Small intestine (tissue), 7 donors: ENCODE measurements at regions not wholly inside any gene's neighbourhood (a gene's known extent, or its start where the extent isn't known, plus 50 kb on each side); places are given as distances from the start of the nearest gene placed in this dataset.

Source experiments
- DNase-seq, 2 donors: peaks; one replicate each; pipeline versions ENCODE4 v3.0.0 to v3.0.0-alpha.2; 2013
- FAIRE-seq: peaks from 2 replicates; lab custom pipeline; 2012; peaks lifted over from hg19 to GRCh38; lab: Jason Lieb, UNC
- H3K27ac ChIP-seq, 3 donors: one replicate each; pipeline ENCODE4 v1.5.1; 2013; ENCODE audit warnings: low read length in 2 of 3, mild to moderate bottlenecking in 2 of 3, control low read depth in 1 of 3, inconsistent platforms in 1 of 3, low read depth in 1 of 3, moderate library complexity in 1 of 3
- H3K27me3 ChIP-seq, 3 donors: one replicate each; pipeline ENCODE4 v1.6.1; 2013; ENCODE audit warnings: low read length in 3 of 3, inconsistent platforms in 1 of 3; ENCODE audit not compliant: control insufficient read depth in 3 of 3, insufficient read depth in 3 of 3
- H3K36me3 ChIP-seq, 3 donors: one replicate each; pipeline ENCODE4 v1.6.1; 2013; ENCODE audit warnings: low read length in 3 of 3, inconsistent platforms in 1 of 3, low read depth in 1 of 3, mild to moderate bottlenecking in 1 of 3, moderate library complexity in 1 of 3; ENCODE audit not compliant: control insufficient read depth in 3 of 3, insufficient read depth in 2 of 3
- H3K4me1 ChIP-seq, 3 donors: one replicate each; pipeline ENCODE4 v1.6.1; 2013; ENCODE audit warnings: low read length in 2 of 3, inconsistent platforms in 1 of 3, low read depth in 1 of 3, mild to moderate bottlenecking in 1 of 3, moderate library complexity in 1 of 3; ENCODE audit not compliant: control insufficient read depth in 3 of 3, insufficient read depth in 2 of 3
- H3K4me3 ChIP-seq, 3 donors: one replicate each; pipeline ENCODE4 v1.5.1; 2013; ENCODE audit warnings: low read length in 3 of 3, control low read depth in 1 of 3, inconsistent platforms in 1 of 3, low read depth in 1 of 3, mild to moderate bottlenecking in 1 of 3, moderate library complexity in 1 of 3
- H3K9me3 ChIP-seq, 2 donors: one replicate each; pipeline ENCODE4 v1.6.1; 2013; ENCODE audit warnings: low read depth in 1 of 2, low read length in 1 of 2; ENCODE audit not compliant: control insufficient read depth in 2 of 2, insufficient read depth in 1 of 2
- WGBS, 3 donors: extraction: QIAGEN DNeasy Blood & Tissue Kit; methylation state at CpG; one replicate each; pipeline ENCODE4 v1.1.7; 2013; 5-methylcytosine and 5-hydroxymethylcytosine counted together
- donor health status: healthy with polysubstance abuse.
- donor health status: control.
- donor health status: control.
- donor health status: Bipolar disorder and iron deficiency.
- donor health status: healthy.

DNA sequence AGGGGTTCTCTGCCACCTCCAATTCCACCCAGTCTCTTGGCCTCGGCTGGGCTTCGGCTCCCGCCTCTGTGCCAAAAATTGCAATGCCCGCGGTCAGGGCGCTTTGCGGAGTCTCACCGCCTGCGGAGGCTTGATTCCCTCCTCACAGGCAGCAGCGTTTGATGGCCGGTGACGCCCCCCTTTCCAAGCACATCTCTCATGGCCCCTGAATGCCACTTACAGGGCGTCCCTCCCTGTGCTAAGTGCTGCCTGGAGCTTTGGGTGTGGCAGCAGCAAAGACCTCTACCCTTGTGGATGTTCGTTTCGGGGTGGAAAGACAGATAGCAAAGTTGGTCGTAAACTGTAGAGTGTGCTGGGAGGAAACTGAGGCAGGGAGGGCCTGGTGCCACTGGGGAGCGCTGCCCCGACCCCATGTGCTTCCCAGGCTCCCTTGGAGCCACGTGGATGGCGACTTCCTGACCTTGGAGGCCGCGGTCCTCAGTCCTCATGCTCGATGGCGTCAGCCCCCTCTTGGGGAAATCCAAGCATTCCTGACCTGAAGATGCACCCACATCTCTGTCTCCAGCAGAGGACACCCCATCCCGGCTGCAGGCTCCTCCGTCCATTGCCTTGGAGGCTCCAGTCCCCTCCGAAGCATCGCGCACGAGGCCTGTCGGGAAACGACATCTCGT, 249.2 kb upstream of the IRX4 start:
- no peak overlapping the region for H3K4me3 ChIP-seq
- WGBS, 3 donors: 85 to 90% (median 87%) methylated on average over 31 to 33 of the region's 33 CpGs
- DNase-seq (no peak), FAIRE-seq (no peak)
- H3K9me3 ChIP-seq: no peaks in the 10 kb centered on the region
- no peak overlapping the region for H3K27ac ChIP-seq
- H3K27me3 ChIP-seq: no peaks in the 10 kb centered on the region
- no peaks in the 10 kb centered on the region for H3K4me1 ChIP-seq
- no peaks in the 10 kb centered on the region for H3K36me3 ChIP-seq

DNA sequence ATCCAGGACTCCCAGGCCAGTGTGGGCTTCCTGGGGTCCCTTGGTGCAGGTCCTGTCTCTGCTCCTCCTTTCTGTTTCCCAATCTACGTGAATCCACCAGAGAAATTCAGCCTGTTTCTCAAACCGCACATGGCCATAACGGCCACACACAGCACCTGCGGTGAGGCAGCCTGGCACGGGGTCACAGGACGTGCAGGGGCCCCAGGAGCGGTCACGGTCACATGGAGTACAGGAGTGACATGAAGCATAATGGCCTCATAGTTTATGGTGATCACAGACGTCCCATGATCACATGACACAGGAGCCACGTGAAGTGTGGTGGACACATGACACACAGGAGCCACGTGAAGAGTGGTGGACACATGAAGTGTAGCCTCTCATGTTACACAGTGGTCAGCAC, 248.5 kb upstream of the IRX4 start:
- DNase-seq: no peak
- WGBS, 3 donors: 74 to 84% (median 78%) methylated on average over 11 of the region's 11 CpGs
- FAIRE-seq: no peak
- no peaks in the 10 kb centered on the region for H3K27me3 ChIP-seq
- no peaks in the 10 kb centered on the region for H3K9me3 ChIP-seq
- no peaks in the 10 kb centered on the region for H3K36me3 ChIP-seq
- H3K4me1 ChIP-seq: no peaks in the 10 kb centered on the region
- H3K4me3 ChIP-seq: no peak overlapping the region
- no peak overlapping the region for H3K27ac ChIP-seq

DNA sequence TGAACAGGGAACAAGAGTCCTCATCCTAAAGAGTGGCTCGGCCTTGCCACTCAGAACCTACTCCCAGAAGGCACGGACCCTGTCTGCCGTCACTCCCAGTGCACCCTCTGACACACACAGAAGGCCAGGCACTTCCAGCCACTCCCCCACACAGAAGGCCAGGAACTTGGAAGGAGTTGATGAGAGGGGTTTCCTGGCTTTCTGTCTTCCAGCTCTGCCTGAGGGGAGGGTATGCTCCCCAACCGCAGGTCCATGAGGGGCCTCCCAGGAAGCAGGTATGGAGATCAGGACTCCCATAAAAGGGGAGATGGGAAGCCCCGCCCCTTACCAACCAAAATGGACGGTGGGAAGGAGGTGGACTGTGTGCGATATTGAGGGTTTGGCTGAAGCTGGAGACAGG, 247.6 kb upstream of the IRX4 start:
- FAIRE-seq: no peak
- no peak for DNase-seq
- no peak overlapping the region for H3K4me3 ChIP-seq
- H3K36me3 ChIP-seq: no peaks in the 10 kb centered on the region
- WGBS, 3 donors: 68 to 83% (median 80%) methylated on average over 7 of the region's 7 CpGs
- H3K4me1 ChIP-seq: no peaks in the 10 kb centered on the region
- no peak overlapping the region for H3K27ac ChIP-seq
- no peaks in the 10 kb centered on the region for H3K27me3 ChIP-seq
- H3K9me3 ChIP-seq: no peaks in the 10 kb centered on the region

DNA sequence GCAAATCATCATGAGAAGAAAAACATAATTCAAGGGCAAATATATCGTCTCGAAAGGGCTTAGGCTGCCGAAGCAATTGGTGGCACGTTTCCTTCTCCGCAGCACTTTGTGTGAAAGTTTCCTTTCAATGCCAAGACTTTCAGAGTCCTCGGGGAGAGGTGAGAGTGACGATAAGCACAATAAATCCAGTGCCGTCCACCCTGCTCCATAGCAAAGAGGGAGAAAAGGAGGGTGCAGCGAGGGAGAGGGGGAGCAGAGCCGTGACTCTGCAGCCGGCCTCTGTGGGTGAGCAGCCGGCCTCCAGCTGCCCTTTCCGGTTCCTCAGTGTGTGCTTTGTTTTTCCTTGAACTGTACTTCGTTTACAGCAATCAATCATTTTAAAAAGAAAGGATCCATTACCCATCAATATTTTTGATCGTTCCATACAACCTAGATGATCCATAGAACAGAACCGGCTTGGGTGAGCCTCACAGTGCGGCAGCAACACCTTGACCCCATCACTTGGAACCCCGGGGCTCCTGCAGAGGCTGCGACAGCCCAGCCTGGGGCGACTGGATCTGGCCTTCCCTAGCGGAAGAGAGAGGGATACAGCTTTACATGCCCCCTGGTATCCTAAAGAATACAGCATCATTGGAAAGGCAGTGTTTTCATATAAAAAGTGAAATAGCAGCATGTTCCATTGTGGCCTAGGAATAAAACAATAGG, 247.0 kb upstream of the IRX4 start:
- Histone ChIP-seq H3K36me3 (no peaks in the 10 kb centered on the region), H3K9me3 (no peaks in the 10 kb centered on the region), H3K27me3 (no peaks in the 10 kb centered on the region), H3K4me1 (no peaks in the 10 kb centered on the region), H3K27ac (no peak overlapping the region), H3K4me3 (no peak overlapping the region)
- no peak for FAIRE-seq
- 52 to 65% (median 60%) methylated on average over 21 of the region's 21 CpGs for WGBS, 3 donors
- DNase-seq: no peak

DNA sequence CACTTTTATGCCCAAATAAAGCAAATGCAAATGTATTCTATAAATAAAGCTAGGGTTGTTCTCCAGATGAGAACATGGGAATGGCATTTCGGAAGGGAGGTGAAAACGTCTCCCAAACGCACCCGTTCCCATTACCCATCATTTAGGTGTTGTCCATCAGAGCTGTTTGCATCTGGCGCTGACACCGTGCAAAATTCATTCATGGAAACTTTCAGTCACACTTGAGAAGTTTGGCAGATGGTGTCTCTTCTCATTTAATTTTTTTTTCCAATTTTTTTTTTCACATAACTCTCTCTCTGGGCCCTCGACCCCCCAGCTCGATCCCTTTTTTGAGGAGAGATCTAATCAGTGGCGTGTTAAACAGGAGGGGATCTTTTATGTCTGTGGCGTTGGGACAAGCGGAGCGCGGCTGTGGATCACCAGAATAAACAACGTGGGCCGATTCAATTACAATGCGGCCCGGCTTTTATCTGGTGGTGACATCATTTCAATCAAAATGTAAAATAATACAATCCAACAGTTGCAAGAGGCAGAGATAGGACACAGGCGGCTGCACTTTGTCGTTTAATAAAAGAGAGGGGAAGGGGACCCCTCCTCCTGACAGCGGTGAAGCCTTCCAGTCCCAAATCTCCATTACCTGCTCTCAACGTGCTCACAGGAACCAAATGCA, 246.1 kb upstream of the IRX4 start:
- FAIRE-seq (no peak), DNase-seq (no peak)
- H3K4me3 ChIP-seq: no peak overlapping the region
- no peaks in the 10 kb centered on the region for H3K4me1 ChIP-seq
- 55 to 75% (median 67%) methylated on average over 21 of the region's 21 CpGs for WGBS, 3 donors
- H3K27ac ChIP-seq: no peak overlapping the region
- H3K36me3 ChIP-seq: no peaks in the 10 kb centered on the region
- H3K9me3 ChIP-seq: no peaks in the 10 kb centered on the region
- H3K27me3 ChIP-seq: no peaks in the 10 kb centered on the region

DNA sequence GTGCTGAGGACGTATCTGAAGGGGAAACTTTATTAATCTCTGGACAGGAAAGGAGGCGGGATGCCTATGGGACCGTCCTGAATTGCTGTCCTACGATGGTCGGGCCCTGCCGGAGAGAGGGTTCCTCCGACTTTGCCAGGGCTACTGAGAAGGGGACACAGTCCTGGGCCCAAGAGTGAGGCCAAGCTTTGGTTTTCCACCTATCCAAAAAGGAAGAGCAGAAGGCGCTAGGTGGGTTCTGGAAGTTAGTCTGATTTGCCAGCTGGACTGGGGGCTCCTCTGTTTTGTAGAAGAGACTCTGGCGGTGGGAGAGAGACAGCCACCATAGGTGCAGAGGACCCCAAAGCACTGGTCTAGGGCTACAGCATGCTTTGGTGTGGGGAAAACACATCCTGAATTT, 243.8 kb upstream of the IRX4 start:
- no peak for FAIRE-seq
- WGBS, 3 donors: 81 to 86% (median 85%) methylated on average over 9 of the region's 9 CpGs
- H3K27me3 ChIP-seq: no peaks in the 10 kb centered on the region

DNA sequence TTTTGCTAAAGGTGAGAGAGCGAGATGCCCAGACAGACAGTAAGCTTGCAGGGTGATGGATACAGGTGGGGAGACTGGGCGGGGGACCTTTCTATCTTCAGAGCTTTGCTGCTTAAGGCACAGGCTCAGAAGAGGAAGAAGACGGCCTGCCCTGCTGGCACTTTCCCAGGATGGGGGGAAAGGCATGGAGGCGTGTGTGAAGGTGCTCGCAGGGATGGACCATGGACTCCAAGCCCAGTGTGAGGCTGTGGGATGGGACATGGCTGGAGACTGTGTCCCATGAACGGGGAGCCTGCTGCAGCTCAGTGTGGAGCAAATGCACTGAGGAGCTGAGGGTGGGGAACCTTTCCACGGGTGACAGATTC, 243.2 kb upstream of the IRX4 start:
- H3K4me1 ChIP-seq: no peaks in the 10 kb centered on the region
- no peak overlapping the region for H3K4me3 ChIP-seq
- DNase-seq (no peak), FAIRE-seq (no peak)
- H3K27ac ChIP-seq: no peak overlapping the region
- WGBS, 3 donors: 57 to 76% (median 58%) methylated on average over 7 of the region's 7 CpGs
- no peaks in the 10 kb centered on the region for H3K36me3 ChIP-seq
- no peaks in the 10 kb centered on the region for H3K9me3 ChIP-seq
- no peaks in the 10 kb centered on the region for H3K27me3 ChIP-seq

More for the DNA sequence above, 243.8 kb upstream of the IRX4 start:
- Histone ChIP-seq H3K9me3 (no peaks in the 10 kb centered on the region), H3K4me3 (no peak overlapping the region), H3K36me3 (no peaks in the 10 kb centered on the region), H3K4me1 (no peaks in the 10 kb centered on the region), H3K27ac (no peak overlapping the region)
- DNase-seq: no peak

DNA sequence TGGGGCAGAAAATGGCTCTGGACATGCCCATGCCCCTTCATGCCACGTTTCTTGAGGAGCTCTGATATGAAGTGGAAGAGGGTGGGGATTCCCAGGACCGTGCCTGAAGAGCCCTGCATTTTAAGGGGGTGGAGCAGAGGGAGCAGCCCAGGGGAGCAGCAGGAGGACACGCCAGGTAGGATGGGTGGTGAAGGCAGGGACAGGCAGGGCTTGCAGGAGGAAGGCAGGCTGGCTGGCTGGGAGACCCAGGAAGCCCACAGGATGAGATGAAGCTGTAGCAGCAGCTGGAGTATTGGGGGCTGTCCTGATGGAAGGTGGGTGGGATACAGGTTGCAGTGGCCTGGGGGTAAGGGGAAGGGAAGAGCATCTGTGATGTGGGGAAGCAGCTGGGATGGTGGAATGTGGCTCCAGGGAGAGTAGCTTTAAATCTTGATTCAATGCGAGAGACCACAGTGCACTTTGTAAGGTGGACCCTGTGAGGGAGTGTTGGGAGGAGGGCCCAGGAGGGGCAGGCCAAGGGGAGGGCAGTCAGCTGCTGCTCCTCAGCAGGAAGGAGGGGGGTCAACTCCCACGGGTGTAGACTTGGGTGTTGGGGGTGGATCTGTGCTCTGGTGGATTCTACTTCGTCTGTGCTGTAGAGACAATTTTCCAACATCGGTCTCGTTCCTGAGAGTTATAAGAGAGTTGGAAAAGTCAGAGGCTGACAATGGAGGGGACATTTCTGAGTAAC, 242.6 kb upstream of the IRX4 start:
- DNase-seq (no peak), FAIRE-seq (no peak)
- no peak overlapping the region for H3K27ac ChIP-seq
- H3K36me3 ChIP-seq: no peaks in the 10 kb centered on the region
- no peaks in the 10 kb centered on the region for H3K4me1 ChIP-seq
- WGBS, 3 donors: 35 to 51% (median 37%) methylated on average over 8 of the region's 8 CpGs
- H3K9me3 ChIP-seq: no peaks in the 10 kb centered on the region
- H3K27me3 ChIP-seq: no peaks in the 10 kb centered on the region
- no peak overlapping the region for H3K4me3 ChIP-seq
